IMR-90 (cell line): ENCODE measurements at regions not wholly inside any gene's neighbourhood (a gene's known extent, or its start where the extent isn't known, plus 50 kb on each side); places are given as distances from the start of the nearest gene placed in this dataset.

Source experiments
- ATAC-seq: fragments of 200-7000 bp; cut with Tn5 transposase; 2 replicates; pipeline ENCODE4 v1.9.1; 2020; ENCODE audit warnings: low read depth, mild to moderate bottlenecking, moderate library complexity
- BruUV-seq: library from RNA; stranded (reverse); fragments of 400-500 nt; replicated peaks from 2 replicates; lab custom pipeline; 2021; lab: Mats Ljungman, UMichigan
- CTCF ChIA-PET: fragments of 300-600 bp; formaldehyde crosslinking; extraction: SDS; loops from one replicate; lab custom pipeline; 2021; ENCODE audit warnings: antibody characterized with exemption; lab: Yijun Ruan, JAX
- POLR2A ChIA-PET: fragments of 300-600 bp; sonication (Branson Sonifier 250); formaldehyde crosslinking; loops from one replicate; lab custom pipeline; 2022; ENCODE audit warnings: antibody characterized with exemption; ENCODE audit not compliant: unreplicated experiment; lab: Charles Lee
- DNase-seq: peaks from one replicate; pipeline ENCODE4 v3.0.0; 2013
- H2AFZ ChIP-seq: replicated peaks from 2 replicates; pipeline ENCODE3; 2013; ENCODE audit warnings: low read length, mild to moderate bottlenecking; ENCODE audit not compliant: poor library complexity
- H2AK5ac ChIP-seq: 2 replicates; pipeline ENCODE4 v1.6.1; 2013; ENCODE audit warnings: low read depth, low read length, inconsistent platforms
- H2AK9ac ChIP-seq: replicated peaks from 2 replicates; pipeline ENCODE3; 2013; ENCODE audit warnings: mild to moderate bottlenecking, low read depth, low read length, moderate library complexity; ENCODE audit not compliant: poor library complexity
- H2BK120ac ChIP-seq: 2 replicates; pipeline ENCODE4 v1.6.1; 2013; ENCODE audit warnings: low read depth, low read length, inconsistent platforms
- H2BK15ac ChIP-seq: 3 replicates; pipeline ENCODE4 v1.6.1; 2013; ENCODE audit warnings: low read depth, low read length, inconsistent platforms
- H2BK20ac ChIP-seq: 2 replicates; pipeline ENCODE4 v1.6.1; 2013; ENCODE audit warnings: low read depth, mild to moderate bottlenecking, inconsistent platforms, low read length, moderate library complexity
- H2BK5ac ChIP-seq: 2 replicates; pipeline ENCODE4 v1.6.1; 2013; ENCODE audit warnings: mild to moderate bottlenecking, low read depth, low read length, inconsistent platforms; ENCODE audit not compliant: poor library complexity, severe bottlenecking
- H3K14ac ChIP-seq: replicated peaks from 2 replicates; pipeline ENCODE4 v1.6.1; 2013; ENCODE audit warnings: low read depth, low read length, inconsistent platforms
- H3K18ac ChIP-seq: 2 replicates; pipeline ENCODE4 v1.6.1; 2013; ENCODE audit warnings: low read depth, low read length, control low read depth
- H3K23ac ChIP-seq: 2 replicates; pipeline ENCODE4 v1.6.1; 2013; ENCODE audit warnings: low read depth, low read length, inconsistent platforms
- H3K27ac ChIP-seq: 2 replicates; pipeline ENCODE4 v1.5.1; 2013; ENCODE audit warnings: mild to moderate bottlenecking, control low read depth, low read length; ENCODE audit not compliant: insufficient read depth
- H3K27me3 ChIP-seq: 2 replicates; pipeline ENCODE4 v1.6.1; 2013; ENCODE audit warnings: low read length; ENCODE audit not compliant: control insufficient read depth, insufficient read depth
- H3K36me3 ChIP-seq: 2 replicates; pipeline ENCODE4 v1.6.1; 2013; ENCODE audit warnings: low read length, mixed read lengths; ENCODE audit not compliant: control insufficient read depth, insufficient read depth
- H3K4ac ChIP-seq: 2 replicates; pipeline ENCODE4 v1.6.1; 2013; ENCODE audit warnings: low read depth, low read length, inconsistent platforms
- H3K4me1 ChIP-seq: 2 replicates; pipeline ENCODE4 v1.6.1; 2013; ENCODE audit warnings: low read length, mixed read lengths; ENCODE audit not compliant: control insufficient read depth, insufficient read depth
- H3K4me2 ChIP-seq: 2 replicates; pipeline ENCODE4 v1.6.1; 2013; ENCODE audit warnings: low read depth, mild to moderate bottlenecking, control low read depth, low read length, moderate library complexity
- H3K4me3 ChIP-seq: 2 replicates; pipeline ENCODE4 v1.5.1; 2013; ENCODE audit warnings: low read depth, mild to moderate bottlenecking, control low read depth, low read length, moderate library complexity; ENCODE audit not compliant: insufficient read depth
- H3K56ac ChIP-seq: 2 replicates; pipeline ENCODE4 v1.6.1; 2013; ENCODE audit warnings: low read length, inconsistent platforms; ENCODE audit not compliant: insufficient read depth; ENCODE audit errors: extremely low read depth
- H3K79me1 ChIP-seq, 2 experiments: 2 replicates each; pipeline ENCODE4 v1.6.1; 2013; ENCODE audit warnings: low read length in 2 of 2, inconsistent platforms in 1 of 2, low read depth in 1 of 2
- H3K9ac ChIP-seq: 2 replicates; pipeline ENCODE4 v1.6.1; 2013; ENCODE audit warnings: low read depth, low read length, control low read depth
- H3K9me1 ChIP-seq: 2 replicates; pipeline ENCODE4 v1.6.1; 2013; ENCODE audit warnings: low read length, inconsistent platforms; ENCODE audit not compliant: insufficient read depth
- H3K9me3 ChIP-seq: 2 replicates; pipeline ENCODE4 v1.6.1; 2013; ENCODE audit warnings: low read length; ENCODE audit not compliant: control insufficient read depth, insufficient read depth
- H4K20me1 ChIP-seq: 2 replicates; pipeline ENCODE4 v1.6.1; 2013; ENCODE audit warnings: low read length, inconsistent platforms; ENCODE audit not compliant: insufficient read depth
- H4K5ac ChIP-seq: 2 replicates; pipeline ENCODE4 v1.6.1; 2013; ENCODE audit warnings: mild to moderate bottlenecking, low read depth, low read length, control low read depth
- H4K8ac ChIP-seq, 2 experiments: 2 replicates each; pipeline ENCODE4 v1.6.1; 2013; ENCODE audit warnings: low read depth in 2 of 2, low read length in 2 of 2, control low read depth in 1 of 2, inconsistent platforms in 1 of 2
- H4K91ac ChIP-seq: 2 replicates; pipeline ENCODE4 v1.6.1; 2013; ENCODE audit warnings: low read depth, low read length, inconsistent platforms; ENCODE audit not compliant: insufficient read depth
- BHLHE40 ChIP-seq: fragments of 150-350 bp; IDR thresholded peaks from 2 replicates; pipeline ENCODE4 v1.6.1; 2016; ENCODE audit warnings: mild to moderate bottlenecking, low read depth, low read length
- MAFK ChIP-seq: IDR thresholded peaks from 2 replicates; pipeline ENCODE4 v1.6.1; 2012; ENCODE audit warnings: low read depth, low read length, improper control_type of control experiment
- NFE2L2 ChIP-seq: fragments of 150-350 bp; IDR thresholded peaks from 2 replicates; pipeline ENCODE4 v1.6.1; 2016; ENCODE audit warnings: low read depth, mild to moderate bottlenecking, low read length
- RAD21 ChIP-seq: IDR thresholded peaks from 2 replicates; pipeline ENCODE4 v1.6.1; 2012; ENCODE audit warnings: low read length, improper control_type of control experiment
- RFX5 ChIP-seq: IDR thresholded peaks from 2 replicates; pipeline ENCODE4 v1.8.0; 2012; ENCODE audit warnings: low read depth, mild to moderate bottlenecking, low read length, moderate library complexity
- SMC3 ChIP-seq: fragments of 150-350 bp; IDR thresholded peaks from 2 replicates; pipeline ENCODE4 v1.6.1; 2016; ENCODE audit warnings: low read depth, mild to moderate bottlenecking, antibody characterized with exemption, low read length, moderate library complexity
- WGBS, 2 experiments: methylation state at CpG; one replicate each; pipeline versions ENCODE4 v1.1.5 to v1.1.7; 2013; ENCODE audit warnings: missing lambda C conversion rate in 2 of 2; ENCODE audit not compliant: insufficient read length in 1 of 2; ENCODE audit errors: extremely low coverage in 2 of 2; 5-methylcytosine and 5-hydroxymethylcytosine counted together
- dilution Hi-C: fragments of 300-500 bp; cut with HindIII; formaldehyde crosslinking; loops from one replicate; pipeline ENCODE4 v1.14.3; 2018; ENCODE audit warnings: low sequenced_read_pairs; ENCODE audit not compliant: unreplicated experiment
- in situ Hi-C: fragments of 300-500 bp; cut with MboI; formaldehyde crosslinking; loops from 3 replicates; pipeline ENCODE4 v1.14.3; 2019; ENCODE audit warnings: low sequenced_read_pairs, inconsistent platforms, mixed read lengths
- intact Hi-C: fragments of 100-400 bp; cut with micrococcal nuclease; formaldehyde crosslinking; loops from 2 replicates; pipeline ENCODE4 v1.10.0; 2022

GRCh38 chr4:123569541-123569940, 172.9 kb downstream of the SPRY1 start:
- in situ Hi-C loops (no loop called here), dilution Hi-C loops (no loop called here), intact Hi-C loops (loop anchor here (10.0 kb wide), 1 partner anchor 445 kb away; no protein-coding TSS in a partner anchor)
- Histone ChIP-seq H3K27ac (no peak overlapping the region), H2AFZ (no peak overlapping the region), H4K20me1 (no peaks in the 10 kb centered on the region), H4K5ac (no peak overlapping the region), H2BK20ac (no peak overlapping the region), H3K9me1 (no peaks in the 10 kb centered on the region), H3K23ac (no peak overlapping the region), H3K56ac (no peak overlapping the region), H3K18ac (no peak overlapping the region), H2AK9ac (no peak overlapping the region), H2BK15ac (no peak overlapping the region), H3K4me2 (no peak overlapping the region), H3K36me3 (no peaks in the 10 kb centered on the region), H4K8ac (no peak overlapping the region), H3K4me1 (no peaks in the 10 kb centered on the region), H3K4ac (no peak overlapping the region), H2BK120ac (no peak overlapping the region), H3K14ac (no peak overlapping the region), H3K27me3 (no peaks in the 10 kb centered on the region), H4K91ac (no peak overlapping the region), H2AK5ac (no peak overlapping the region), H3K4me3 (no peak overlapping the region), H2BK5ac (no peak overlapping the region), H3K9ac (no peak overlapping the region), H3K9me3 (no peaks in the 10 kb centered on the region), H3K79me1 (no peaks in the 10 kb centered on the region)
- ChIA-PET POLR2A (no interaction called here), CTCF (no interaction called here)
- DNase-seq (no peak), ATAC-seq (no peak)
- no TSS peak for BruUV-seq
- TF ChIP-seq NFE2L2: peak; percentile 71
- no peak for TF ChIP-seq BHLHE40
- no peak for TF ChIP-seq SMC3
- no peak for TF ChIP-seq RAD21
- no peak for TF ChIP-seq MAFK
- TF ChIP-seq RFX5: no peak
- WGBS, 2 experiments: no CpG with 5 or more reads among the region's 2 CpGs
